ENCODE measurements at regions not wholly inside any gene's neighbourhood (a gene's known extent, or its start where the extent isn't known, plus 50 kb on each side); places are given as distances from the start of the nearest gene placed in this dataset.

GRCh38 chr15:63434576-63435186 lies 53.0 kb upstream of the CA12 start:
- H3K9me3 ChIP-seq (ENCODE audit: insufficient read depth, low read depth, low read length), result no peaks in the 10 kb centered on the region
- no peak overlapping the region for H3K4me3 ChIP-seq (ENCODE audit: low read length)
- H3K4me1 ChIP-seq (ENCODE audit: insufficient read depth, low read length), result peaks cover 27% of the 10 kb centered on the region; the same call in 1 of the 2 replicates
- H3K9ac ChIP-seq (ENCODE audit: low read depth, low read length), result no peak overlapping the region
- no peaks in the 10 kb centered on the region; the same call in 1 of the 2 replicates for H3K27me3 ChIP-seq (ENCODE audit: insufficient read depth, low read length)
- H3K27ac ChIP-seq (ENCODE audit: low read length), result no peak overlapping the region
- H3K36me3 ChIP-seq (ENCODE audit: insufficient read depth, low read depth, low read length), result no peaks in the 10 kb centered on the region

GRCh38 chr15:63435204-63435820 lies 53.7 kb upstream of the CA12 start:
- no peak overlapping the region for H3K27ac ChIP-seq (ENCODE audit: low read length)
- H3K9me3 ChIP-seq (ENCODE audit: insufficient read depth, low read depth, low read length), result no peaks in the 10 kb centered on the region
- no peak overlapping the region for H3K4me3 ChIP-seq (ENCODE audit: low read length)
- no peaks in the 10 kb centered on the region for H3K36me3 ChIP-seq (ENCODE audit: insufficient read depth, low read depth, low read length)
- H3K9ac ChIP-seq (ENCODE audit: low read depth, low read length), result no peak overlapping the region
- peaks cover 27% of the 10 kb centered on the region; the same call in 1 of the 2 replicates for H3K4me1 ChIP-seq (ENCODE audit: insufficient read depth, low read length)
- H3K27me3 ChIP-seq (ENCODE audit: insufficient read depth, low read length), result no peaks in the 10 kb centered on the region; the same call in 1 of the 2 replicates

DNA sequence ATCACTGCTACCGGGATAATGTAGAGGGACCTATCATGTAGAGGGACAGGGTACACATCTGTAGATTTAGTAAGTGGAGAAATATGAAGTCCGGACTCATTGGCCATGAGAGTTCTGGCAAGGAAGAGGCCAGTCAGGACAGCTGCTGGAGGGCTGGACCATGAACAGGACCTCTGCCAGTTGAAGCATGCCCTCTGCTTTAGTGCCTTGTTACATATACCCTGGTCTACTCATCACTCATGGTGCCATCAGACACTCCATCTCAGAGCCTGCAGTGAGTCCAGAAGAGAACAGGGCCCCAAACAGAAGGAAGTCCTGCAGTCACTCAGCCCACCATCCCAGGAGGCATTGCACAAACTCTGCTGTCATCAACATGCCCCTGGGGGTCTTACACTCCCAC lies 54.7 kb upstream of the CA12 start:
- no peaks in the 10 kb centered on the region; the same call in 1 of the 2 replicates for H3K27me3 ChIP-seq (ENCODE audit: insufficient read depth, low read length)
- H3K27ac ChIP-seq (ENCODE audit: low read length), result no peak overlapping the region
- H3K9ac ChIP-seq (ENCODE audit: low read depth, low read length), result peak overlapping the region; percentile 3; the same call in 1 of the 2 replicates
- H3K4me1 ChIP-seq (ENCODE audit: insufficient read depth, low read length), result peaks cover 25% of the 10 kb centered on the region; the same call in 1 of the 2 replicates
- no peaks in the 10 kb centered on the region for H3K9me3 ChIP-seq (ENCODE audit: insufficient read depth, low read depth, low read length)
- H3K4me3 ChIP-seq (ENCODE audit: low read length), result no peak overlapping the region
- no peaks in the 10 kb centered on the region for H3K36me3 ChIP-seq (ENCODE audit: insufficient read depth, low read depth, low read length)

GRCh38 chr15:63436872-63437375 lies 55.3 kb upstream of the CA12 start:
- H3K9ac ChIP-seq (ENCODE audit: low read depth, low read length), result peak overlapping the region; percentile 3; the same call in 1 of the 2 replicates
- H3K27me3 ChIP-seq (ENCODE audit: insufficient read depth, low read length), result no peaks in the 10 kb centered on the region; the same call in 1 of the 2 replicates
- no peaks in the 10 kb centered on the region for H3K9me3 ChIP-seq (ENCODE audit: insufficient read depth, low read depth, low read length)
- H3K4me1 ChIP-seq (ENCODE audit: insufficient read depth, low read length), result peaks cover 22% of the 10 kb centered on the region; the same call in 1 of the 2 replicates
- no peak overlapping the region for H3K4me3 ChIP-seq (ENCODE audit: low read length)
- H3K36me3 ChIP-seq (ENCODE audit: insufficient read depth, low read depth, low read length), result no peaks in the 10 kb centered on the region
- no peak overlapping the region for H3K27ac ChIP-seq (ENCODE audit: low read length)

GRCh38 chr15:63439536-63440264 lies 58.1 kb upstream of the CA12 start:
- H3K4me1 ChIP-seq (ENCODE audit: insufficient read depth, low read length), result peaks cover 20% of the 10 kb centered on the region; the same call in 1 of the 2 replicates
- no peaks in the 10 kb centered on the region for H3K36me3 ChIP-seq (ENCODE audit: insufficient read depth, low read depth, low read length)
- H3K9me3 ChIP-seq (ENCODE audit: insufficient read depth, low read depth, low read length), result no peaks in the 10 kb centered on the region
- no peak overlapping the region for H3K27ac ChIP-seq (ENCODE audit: low read length)
- H3K9ac ChIP-seq (ENCODE audit: low read depth, low read length), result no peak overlapping the region
- no peak overlapping the region for H3K4me3 ChIP-seq (ENCODE audit: low read length)
- H3K27me3 ChIP-seq (ENCODE audit: insufficient read depth, low read length), result no peaks in the 10 kb centered on the region; the same call in 1 of the 2 replicates

DNA sequence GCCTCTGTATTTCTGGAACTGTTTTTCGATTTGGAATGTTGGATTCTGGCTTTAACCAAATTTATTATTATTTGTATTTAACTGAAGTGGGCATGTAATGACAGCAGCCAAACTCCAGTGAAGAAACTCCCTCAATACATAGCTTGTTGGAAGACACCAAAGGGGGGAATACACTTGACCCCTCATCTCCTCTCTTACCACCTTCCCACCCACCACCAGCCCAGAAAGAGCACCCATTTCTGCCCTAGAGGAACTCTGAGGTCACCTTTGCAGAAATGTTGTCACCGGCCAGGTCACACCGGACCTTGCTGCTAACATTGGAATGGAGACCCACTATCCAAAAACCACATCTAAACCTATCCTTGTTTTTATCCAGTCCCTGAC lies 58.6 kb upstream of the CA12 start:
- no peaks in the 10 kb centered on the region for H3K36me3 ChIP-seq (ENCODE audit: insufficient read depth, low read depth, low read length)
- H3K4me3 ChIP-seq (ENCODE audit: low read length), result no peak overlapping the region
- no peak overlapping the region for H3K9ac ChIP-seq (ENCODE audit: low read depth, low read length)
- no peaks in the 10 kb centered on the region for H3K9me3 ChIP-seq (ENCODE audit: insufficient read depth, low read depth, low read length)
- no peak overlapping the region for H3K27ac ChIP-seq (ENCODE audit: low read length)
- H3K4me1 ChIP-seq (ENCODE audit: insufficient read depth, low read length), result peaks cover 16% of the 10 kb centered on the region; the same call in 1 of the 2 replicates
- no peaks in the 10 kb centered on the region; the same call in 1 of the 2 replicates for H3K27me3 ChIP-seq (ENCODE audit: insufficient read depth, low read length)

DNA sequence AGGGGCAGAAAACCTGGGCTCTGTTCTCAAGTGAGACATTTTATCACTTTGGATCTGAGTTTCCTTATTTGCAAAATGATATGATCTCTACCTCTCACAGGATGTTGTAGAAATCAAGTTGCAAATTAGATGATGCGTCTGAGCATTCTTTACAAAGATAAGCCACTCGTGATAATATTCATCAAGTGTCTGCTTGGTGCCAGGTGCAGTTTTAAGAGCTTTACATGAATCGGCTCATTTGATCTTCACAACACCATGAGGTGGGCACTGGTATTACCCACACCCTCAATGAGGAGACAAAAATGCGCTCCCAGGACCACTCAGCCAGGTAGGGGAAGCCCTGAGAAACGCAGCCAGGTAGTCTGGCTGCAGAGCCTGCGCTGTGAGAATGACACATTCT lies 59.1 kb upstream of the CA12 start:
- peaks cover 16% of the 10 kb centered on the region; the same call in 1 of the 2 replicates for H3K4me1 ChIP-seq (ENCODE audit: insufficient read depth, low read length)
- no peak overlapping the region for H3K27ac ChIP-seq (ENCODE audit: low read length)
- H3K4me3 ChIP-seq (ENCODE audit: low read length), result no peak overlapping the region

DNA sequence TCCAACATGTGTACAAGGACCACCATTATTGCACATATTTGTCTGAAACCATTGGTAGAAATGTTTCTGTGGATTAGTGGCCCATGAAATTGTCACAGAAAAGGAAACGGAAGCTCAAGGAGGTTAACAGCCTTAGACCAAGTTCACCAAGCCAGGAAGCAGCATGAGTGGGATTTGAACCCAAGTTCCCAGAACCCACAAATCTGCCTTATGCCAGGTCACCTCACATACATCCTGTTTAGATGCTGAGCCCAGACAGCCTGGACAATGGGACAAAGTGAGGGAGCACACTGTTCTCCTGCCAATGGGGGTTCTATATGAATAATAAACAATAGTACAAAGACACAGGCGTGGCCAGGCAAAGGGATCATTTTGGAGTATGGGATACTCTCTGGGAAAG lies 59.6 kb upstream of the CA12 start:
- H3K27ac ChIP-seq (ENCODE audit: low read length), result no peak overlapping the region
- H3K27me3 ChIP-seq (ENCODE audit: insufficient read depth, low read length), result no peaks in the 10 kb centered on the region; the same call in 1 of the 2 replicates
- no peak overlapping the region for H3K4me3 ChIP-seq (ENCODE audit: low read length)
- no peak overlapping the region for H3K9ac ChIP-seq (ENCODE audit: low read depth, low read length)
- H3K36me3 ChIP-seq (ENCODE audit: insufficient read depth, low read depth, low read length), result no peaks in the 10 kb centered on the region
- no peaks in the 10 kb centered on the region for H3K9me3 ChIP-seq (ENCODE audit: insufficient read depth, low read depth, low read length)
- peaks cover 14% of the 10 kb centered on the region; the same call in 1 of the 2 replicates for H3K4me1 ChIP-seq (ENCODE audit: insufficient read depth, low read length)

More for the DNA sequence above, 59.1 kb upstream of the CA12 start:
- H3K27me3 ChIP-seq (ENCODE audit: insufficient read depth, low read length), result no peaks in the 10 kb centered on the region; the same call in 1 of the 2 replicates
- no peaks in the 10 kb centered on the region for H3K9me3 ChIP-seq (ENCODE audit: insufficient read depth, low read depth, low read length)
- no peaks in the 10 kb centered on the region for H3K36me3 ChIP-seq (ENCODE audit: insufficient read depth, low read depth, low read length)
- no peak overlapping the region for H3K9ac ChIP-seq (ENCODE audit: low read depth, low read length)

GRCh38 chr15:63442080-63442479 lies 60.4 kb upstream of the CA12 start:
- no peak overlapping the region for H3K27ac ChIP-seq (ENCODE audit: low read length)
- H3K36me3 ChIP-seq (ENCODE audit: insufficient read depth, low read depth, low read length), result no peaks in the 10 kb centered on the region
- no peaks in the 10 kb centered on the region; the same call in 1 of the 2 replicates for H3K27me3 ChIP-seq (ENCODE audit: insufficient read depth, low read length)
- no peak overlapping the region for H3K4me3 ChIP-seq (ENCODE audit: low read length)
- peaks cover 6% of the 10 kb centered on the region; the same call in 1 of the 2 replicates for H3K4me1 ChIP-seq (ENCODE audit: insufficient read depth, low read length)
- no peak overlapping the region for H3K9ac ChIP-seq (ENCODE audit: low read depth, low read length)
- H3K9me3 ChIP-seq (ENCODE audit: insufficient read depth, low read depth, low read length), result no peaks in the 10 kb centered on the region

DNA sequence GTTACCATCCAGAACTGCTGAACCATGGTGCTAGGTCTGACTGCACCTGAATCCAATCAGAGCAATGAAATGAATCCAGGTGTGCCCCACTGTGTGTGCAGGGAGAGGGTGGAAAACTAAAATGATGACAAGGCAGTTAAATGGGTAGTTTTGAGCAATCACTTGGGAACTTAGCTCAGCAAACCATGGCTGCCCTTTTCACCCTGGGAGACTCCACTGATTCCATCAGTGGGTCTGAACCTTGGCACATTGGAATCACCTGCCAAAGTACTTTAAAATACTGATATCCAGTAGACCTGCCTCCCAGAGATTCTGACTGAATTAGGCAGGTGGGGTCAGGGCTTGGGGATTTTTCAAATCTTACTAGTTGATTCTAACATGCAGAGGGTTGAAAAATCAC lies 59.8 kb upstream of the USP3 start:
- H3K9me3 ChIP-seq (ENCODE audit: insufficient read depth, low read depth, low read length), result no peaks in the 10 kb centered on the region
- H3K27me3 ChIP-seq (ENCODE audit: insufficient read depth, low read length), result no peaks in the 10 kb centered on the region; the same call in 1 of the 2 replicates
- H3K27ac ChIP-seq (ENCODE audit: low read length), result no peak overlapping the region
- H3K9ac ChIP-seq (ENCODE audit: low read depth, low read length), result no peak overlapping the region
- H3K4me3 ChIP-seq (ENCODE audit: low read length), result no peak overlapping the region
- no peaks in the 10 kb centered on the region for H3K36me3 ChIP-seq (ENCODE audit: insufficient read depth, low read depth, low read length)
- peaks cover 7% of the 10 kb centered on the region; the same call in 1 of the 2 replicates for H3K4me1 ChIP-seq (ENCODE audit: insufficient read depth, low read length)

DNA sequence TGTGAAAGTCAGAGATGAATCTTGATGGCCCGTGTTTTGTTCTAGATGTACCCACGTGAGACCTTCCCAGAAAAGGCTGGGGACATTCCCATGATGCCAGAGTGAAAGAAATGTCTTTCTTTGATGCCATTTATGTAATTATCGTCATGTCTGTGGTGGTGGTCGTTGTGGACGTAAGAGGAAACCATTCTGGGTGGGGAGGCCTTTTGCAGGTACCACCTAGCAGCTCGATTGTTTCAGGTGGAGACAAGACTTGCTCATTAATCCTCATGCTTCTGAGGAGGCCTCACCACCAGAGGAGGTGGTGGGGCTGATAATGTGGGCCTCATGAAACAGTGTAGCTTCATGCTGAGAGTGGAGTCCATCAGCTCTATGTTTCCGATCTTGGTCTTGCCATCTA lies 58.1 kb upstream of the USP3 start:
- H3K27ac ChIP-seq (ENCODE audit: low read length), result no peak overlapping the region
- no peaks in the 10 kb centered on the region for H3K27me3 ChIP-seq (ENCODE audit: insufficient read depth, low read length)
- no peaks in the 10 kb centered on the region for H3K9me3 ChIP-seq (ENCODE audit: insufficient read depth, low read depth, low read length)
- peaks cover 10% of the 10 kb centered on the region; the same call in 1 of the 2 replicates for H3K4me1 ChIP-seq (ENCODE audit: insufficient read depth, low read length)
- no peak overlapping the region for H3K9ac ChIP-seq (ENCODE audit: low read depth, low read length)
- no peaks in the 10 kb centered on the region for H3K36me3 ChIP-seq (ENCODE audit: insufficient read depth, low read depth, low read length)
- H3K4me3 ChIP-seq (ENCODE audit: low read length), result no peak overlapping the region

Measured in iPS-20b (cell line).